ENCODE measurements at regions not wholly inside any gene's neighbourhood (a gene's known extent, or its start where the extent isn't known, plus 50 kb on each side); places are given as distances from the start of the nearest gene placed in this dataset.

- ATAC-seq (ENCODE audit: poor library complexity), result no peak
- no peak for DNase-seq
- Histone ChIP-seq H3K4me3 (ENCODE audit: low read length) (no peak overlapping the region), H3K36me3 (ENCODE audit: insufficient read depth, low read length) (no peaks in the 10 kb centered on the region), H3K9me3 (ENCODE audit: control insufficient read depth in 1 of 2, insufficient read depth in 1 of 2, low read length in 2 of 2) (peaks cover 0 to 8% of the 10 kb centered on the region in 2 experiments), H3K27me3 (ENCODE audit: control insufficient read depth in 1 of 2, insufficient read depth in 2 of 2, low read length in 2 of 2) (no peaks in the 10 kb centered on the region), H3K27ac (ENCODE audit: low read depth in 1 of 2, low read length in 2 of 2) (no peak overlapping the region), H3K4me1 (ENCODE audit: insufficient read depth, low read length) (no peaks in the 10 kb centered on the region)
- no peaks in the 10 kb centered on the region for H3K4me1 Mint-ChIP-seq (ENCODE audit: low read depth)
- H3K36me3 Mint-ChIP-seq (ENCODE audit: low read depth), result peaks cover 25% of the 10 kb centered on the region
- ChIA-PET CTCF (no interaction called here), POLR2A (no interaction called here)
- H3K27ac Mint-ChIP-seq, result no peak overlapping the region
- H3K27me3 Mint-ChIP-seq, result no peaks in the 10 kb centered on the region
- intact Hi-C loops (cut with DNase I, micrococcal nuclease), result no loop called here
- H3K4me3 Mint-ChIP-seq, result no peak overlapping the region
- H3K9me3 Mint-ChIP-seq, result peaks cover 8% of the 10 kb centered on the region
- no peak for TF ChIP-seq CTCF (IDR thresholded peaks at IDR 0.05)
These were observed 99.9 kb upstream of the PRDX6 start for GRCh38 chr1:173377266-173377665.

DNA sequence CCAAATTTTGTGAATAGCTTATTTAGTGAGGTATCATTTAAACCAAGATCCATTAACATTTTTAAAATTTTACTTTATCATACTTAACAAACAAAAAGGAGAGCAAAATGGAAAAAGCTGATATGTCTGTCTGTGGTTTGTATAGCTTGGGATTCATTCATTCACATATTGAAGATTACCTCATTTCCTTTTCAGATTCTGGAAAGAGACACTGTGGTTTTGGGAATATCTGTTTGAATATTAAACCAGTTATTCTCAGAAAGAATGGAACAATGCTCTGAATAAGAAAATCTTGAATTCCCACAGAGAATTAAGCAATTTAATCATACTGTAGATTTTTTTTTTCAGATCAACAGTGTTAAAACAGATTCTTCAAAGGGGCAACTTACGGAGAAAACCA is 93.8 kb upstream of the PRDX6 start:
- Mint-ChIP-seq H3K36me3 (ENCODE audit: low read depth) (no peaks in the 10 kb centered on the region), H3K4me1 (ENCODE audit: low read depth) (no peaks in the 10 kb centered on the region), H3K27ac (no peak overlapping the region), H3K9me3 (no peaks in the 10 kb centered on the region), H3K27me3 (no peaks in the 10 kb centered on the region), H3K4me3 (no peak overlapping the region)
- no peaks in the 10 kb centered on the region for H3K4me1 ChIP-seq (ENCODE audit: insufficient read depth, low read length)
- intact Hi-C loops (cut with DNase I, micrococcal nuclease), result no loop called here
- no peak for ATAC-seq (ENCODE audit: poor library complexity)
- no peak overlapping the region for H3K4me3 ChIP-seq (ENCODE audit: low read length)
- ChIA-PET POLR2A (no interaction called here), CTCF (interaction anchor here (0.6 kb wide), 1 partner anchor 24 kb away, joined by 4 read pairs; no protein-coding TSS in a partner anchor)
- no peaks in the 10 kb centered on the region for H3K9me3 ChIP-seq (ENCODE audit: control insufficient read depth in 1 of 2, insufficient read depth in 1 of 2, low read length in 2 of 2)
- H3K27ac ChIP-seq (ENCODE audit: low read depth in 1 of 2, low read length in 2 of 2), result no peak overlapping the region
- no peaks in the 10 kb centered on the region for H3K36me3 ChIP-seq (ENCODE audit: insufficient read depth, low read length)
- DNase-seq, result no peak
- H3K27me3 ChIP-seq (ENCODE audit: control insufficient read depth in 1 of 2, insufficient read depth in 2 of 2, low read length in 2 of 2), result no peaks in the 10 kb centered on the region
- TF ChIP-seq CTCF (IDR thresholded peaks at IDR 0.05), result no peak

DNA sequence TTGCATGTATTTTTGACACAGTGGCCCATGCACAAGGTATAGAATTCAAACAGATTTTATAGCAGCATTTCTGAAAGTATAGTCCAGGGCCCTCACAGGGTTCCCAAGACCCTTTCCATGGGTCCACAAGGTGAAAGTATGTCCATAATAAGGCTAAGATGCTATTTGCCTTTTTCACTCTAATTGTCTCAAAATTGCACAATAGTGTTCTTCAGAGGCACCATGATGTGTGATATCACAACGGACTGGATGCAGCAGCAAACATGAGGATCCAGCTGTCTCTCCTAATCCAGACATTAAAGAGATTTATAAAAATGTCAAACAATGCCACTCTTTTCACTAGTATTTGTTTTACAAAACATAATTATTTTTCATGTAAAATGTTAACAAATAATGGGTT is 88.8 kb upstream of the PRDX6 start:
- POLR2A ChIA-PET, result no interaction called here
- no peaks in the 10 kb centered on the region for H3K4me1 Mint-ChIP-seq (ENCODE audit: low read depth)
- H3K27ac ChIP-seq (ENCODE audit: low read depth in 1 of 2, low read length in 2 of 2), result no peak overlapping the region
- H3K4me1 ChIP-seq (ENCODE audit: insufficient read depth, low read length), result no peaks in the 10 kb centered on the region
- intact Hi-C loops (cut with DNase I, micrococcal nuclease), result no loop called here
- no peaks in the 10 kb centered on the region for H3K27me3 Mint-ChIP-seq
- H3K9me3 ChIP-seq (ENCODE audit: control insufficient read depth in 1 of 2, insufficient read depth in 1 of 2, low read length in 2 of 2), result no peaks in the 10 kb centered on the region
- no peaks in the 10 kb centered on the region for H3K9me3 Mint-ChIP-seq
- no peaks in the 10 kb centered on the region for H3K27me3 ChIP-seq (ENCODE audit: control insufficient read depth in 1 of 2, insufficient read depth in 2 of 2, low read length in 2 of 2)
- CTCF ChIA-PET, result no interaction called here
- DNase-seq (no peak), ATAC-seq (ENCODE audit: poor library complexity) (no peak)
- no peaks in the 10 kb centered on the region for H3K36me3 ChIP-seq (ENCODE audit: insufficient read depth, low read length)
- no peak overlapping the region for H3K4me3 Mint-ChIP-seq
- TF ChIP-seq CTCF (IDR thresholded peaks at IDR 0.05), result no peak
- H3K36me3 Mint-ChIP-seq (ENCODE audit: low read depth), result peaks cover 3% of the 10 kb centered on the region
- no peak overlapping the region for H3K27ac Mint-ChIP-seq
- no peak overlapping the region for H3K4me3 ChIP-seq (ENCODE audit: low read length)
